ENCODE measurements at regions not wholly inside any gene's neighbourhood (a gene's known extent, or its start where the extent isn't known, plus 50 kb on each side); places are given as distances from the start of the nearest gene placed in this dataset.

GRCh38 chr10:81564143-81564542, 310.9 kb upstream of the NRG3 start:
- no peak for TF ChIP-seq CTCF (conservative IDR thresholded peaks at IDR 0.05)
- TF ChIP-seq EZH2 (IDR thresholded peaks at IDR 0.05; ENCODE audit: low read depth) = no peak
